GM11168 (cell line): ENCODE measurements at regions not wholly inside any gene's neighbourhood (a gene's known extent, or its start where the extent isn't known, plus 50 kb on each side); places are given as distances from the start of the nearest gene placed in this dataset.

Experiments used
- in situ Hi-C: fragments of 300-500 bp; cut with MboI; formaldehyde crosslinking; loops from one replicate; pipeline ENCODE4 v1.12.0; 2022; ENCODE audit warnings: low sequenced_read_pairs; ENCODE audit not compliant: unreplicated experiment

GRCh38 chr10:6892864-6893263, 312.8 kb upstream of the PRKCQ start:
- in situ Hi-C loops: no loop called here

GRCh38 chr10:6891924-6892323, 311.8 kb upstream of the PRKCQ start:
- in situ Hi-C loops: no loop called here

- in situ Hi-C loops: no loop called here
These were observed 309.6 kb upstream of the PRKCQ start for GRCh38 chr10:6889718-6890117.

GRCh38 chr10:6888434-6888833, 308.4 kb upstream of the PRKCQ start:
- in situ Hi-C loops: no loop called here

- in situ Hi-C loops: no loop called here
These were observed 305.2 kb upstream of the PRKCQ start for GRCh38 chr10:6885284-6885683.

GRCh38 chr10:6881987-6882386, 301.9 kb upstream of the PRKCQ start:
- in situ Hi-C loops: no loop called here

GRCh38 chr10:6877722-6878392, 297.8 kb upstream of the PRKCQ start:
- in situ Hi-C loops: no loop called here

- in situ Hi-C loops: no loop called here
These were observed 297.3 kb upstream of the PRKCQ start for GRCh38 chr10:6877336-6877721.

GRCh38 chr10:6875269-6875865, 295.3 kb upstream of the PRKCQ start:
- in situ Hi-C loops: no loop called here

- in situ Hi-C loops: no loop called here
These were observed 291.1 kb upstream of the PRKCQ start for GRCh38 chr10:6871128-6871527.

GRCh38 chr10:6868036-6868725, 288.1 kb upstream of the PRKCQ start:
- in situ Hi-C loops: no loop called here

- in situ Hi-C loops: no loop called here
These were observed 286.7 kb upstream of the PRKCQ start for GRCh38 chr10:6866757-6867156.

GRCh38 chr10:6864142-6864541, 284.1 kb upstream of the PRKCQ start:
- in situ Hi-C loops: no loop called here

GRCh38 chr10:6863381-6863780, 283.3 kb upstream of the PRKCQ start:
- in situ Hi-C loops: no loop called here

GRCh38 chr10:6850452-6850851, 270.4 kb upstream of the PRKCQ start:
- in situ Hi-C loops: no loop called here

- in situ Hi-C loops: no loop called here
These were observed 267.5 kb upstream of the PRKCQ start for GRCh38 chr10:6847561-6847960.

GRCh38 chr10:6843894-6844650, 264.0 kb upstream of the PRKCQ start:
- in situ Hi-C loops: no loop called here

- in situ Hi-C loops: no loop called here
These were observed 263.4 kb upstream of the PRKCQ start for GRCh38 chr10:6843481-6843881.

- in situ Hi-C loops: no loop called here
These were observed 262.6 kb upstream of the PRKCQ start for GRCh38 chr10:6842722-6843121.

- in situ Hi-C loops: no loop called here
These were observed 261.7 kb upstream of the PRKCQ start for GRCh38 chr10:6841761-6842160.

- in situ Hi-C loops: no loop called here
These were observed 260.7 kb upstream of the PRKCQ start for GRCh38 chr10:6840766-6841165.
